Uterus (tissue), 3 donors: ENCODE measurements at regions not wholly inside any gene's neighbourhood (a gene's known extent, or its start where the extent isn't known, plus 50 kb on each side); places are given as distances from the start of the nearest gene placed in this dataset.

ENCODE experiments used
- DNase-seq, 2 donors: peaks; one replicate each; pipeline ENCODE4 v3.0.0-alpha.2; 2019 to 2020
- H3K27ac ChIP-seq, 2 donors: fragments of 200-600 bp; sonication (generic); 1 replicate in 1 of 2; 2 replicates in 1 of 2; pipeline ENCODE4 v1.5.1; 2016 to 2018
- H3K27me3 ChIP-seq, 2 donors: fragments of 200-600 bp; sonication (generic); one replicate each; pipeline ENCODE4 v1.5.1; 2018 to 2019; ENCODE audit warnings: control low read depth in 1 of 2
- H3K36me3 ChIP-seq, 2 donors: fragments of 200-600 bp; sonication (generic); one replicate each; pipeline ENCODE4 v1.5.1; 2019; ENCODE audit warnings: control low read depth in 1 of 2
- H3K4me1 ChIP-seq, 2 donors: fragments of 200-600 bp; sonication (generic); one replicate each; pipeline ENCODE4 v1.5.1; 2018 to 2019; ENCODE audit warnings: control low read depth in 1 of 2
- H3K4me3 ChIP-seq, 2 donors: fragments of 200-600 bp; sonication (generic); 1 replicate in 1 of 2; 2 replicates in 1 of 2; pipeline ENCODE4 v1.5.1; 2018 to 2019; ENCODE audit warnings: mild to moderate bottlenecking in 1 of 2
- H3K9me3 ChIP-seq, 2 donors: fragments of 200-600 bp; sonication (generic); one replicate each; pipeline ENCODE4 v1.5.1; 2019; ENCODE audit warnings: control low read depth in 1 of 2
- CTCF ChIP-seq, 4 experiments: fragments of 200-600 bp in 2 of 4; fragments of 450-650 bp in 2 of 4; sonication (generic) in 2 of 4; IDR thresholded peaks; one replicate each; pipeline ENCODE4 v1.5.1; 2016 to 2019; ENCODE audit warnings: antibody characterized with exemption in 4 of 4, mild to moderate bottlenecking in 2 of 4, moderate library complexity in 1 of 4
- POLR2A ChIP-seq, 2 donors: fragments of 450-650 bp; IDR thresholded peaks; one replicate each; pipeline ENCODE4 v1.6.1; 2016; ENCODE audit warnings: antibody characterized with exemption in 2 of 2, mild to moderate bottlenecking in 1 of 2, moderate library complexity in 1 of 2
- intact Hi-C: fragments of 100-400 bp; cut with DNase I; formaldehyde crosslinking; loops from one replicate; pipeline ENCODE4 v1.15.1; 2023; ENCODE audit warnings: low total_unique reads
- donor health status: DM: yes; HTN: yes; CAD: no.

DNA sequence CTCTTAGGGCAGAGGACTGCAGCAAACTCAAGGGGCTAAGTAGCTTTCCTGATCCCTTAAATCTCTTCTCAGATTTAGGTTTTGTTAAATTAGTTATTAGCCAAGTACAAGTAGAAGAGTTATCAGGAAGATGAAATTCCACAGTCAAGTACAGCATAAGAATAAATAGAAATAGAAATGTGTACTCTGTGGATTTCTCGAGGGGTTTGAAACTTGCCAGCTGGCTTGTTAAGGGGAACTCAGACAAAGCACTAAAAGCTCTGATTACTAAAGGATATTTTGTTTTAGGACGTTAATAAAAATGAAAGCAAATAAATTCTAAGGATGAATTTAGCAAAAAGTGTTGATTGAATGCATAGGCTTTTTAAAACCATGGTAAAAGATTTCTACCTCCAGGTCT is 654.6 kb downstream of the RAPGEF2 start:
- no peaks in the 10 kb centered on the region for H3K27me3 ChIP-seq
- no peaks in the 10 kb centered on the region for H3K4me1 ChIP-seq
- TF ChIP-seq CTCF (IDR thresholded peaks at IDR 0.05) = no peak
- no peak for TF ChIP-seq POLR2A (IDR thresholded peaks at IDR 0.05)
- H3K27ac ChIP-seq = no peak overlapping the region
- no peaks in the 10 kb centered on the region for H3K36me3 ChIP-seq
- no peaks in the 10 kb centered on the region for H3K9me3 ChIP-seq
- intact Hi-C loops = no loop called here
- DNase-seq = no peak
- H3K4me3 ChIP-seq = no peak overlapping the region

GRCh38 chr4:159758061-159758460 is 655.2 kb downstream of the RAPGEF2 start:
- H3K4me1 ChIP-seq = no peaks in the 10 kb centered on the region
- H3K27me3 ChIP-seq = no peaks in the 10 kb centered on the region
- H3K4me3 ChIP-seq = no peak overlapping the region
- DNase-seq = no peak
- intact Hi-C loops = no loop called here
- H3K36me3 ChIP-seq = no peaks in the 10 kb centered on the region
- no peaks in the 10 kb centered on the region for H3K9me3 ChIP-seq
- H3K27ac ChIP-seq = no peak overlapping the region
- TF ChIP-seq CTCF (IDR thresholded peaks at IDR 0.05) (no peak), POLR2A (IDR thresholded peaks at IDR 0.05) (no peak)

DNA sequence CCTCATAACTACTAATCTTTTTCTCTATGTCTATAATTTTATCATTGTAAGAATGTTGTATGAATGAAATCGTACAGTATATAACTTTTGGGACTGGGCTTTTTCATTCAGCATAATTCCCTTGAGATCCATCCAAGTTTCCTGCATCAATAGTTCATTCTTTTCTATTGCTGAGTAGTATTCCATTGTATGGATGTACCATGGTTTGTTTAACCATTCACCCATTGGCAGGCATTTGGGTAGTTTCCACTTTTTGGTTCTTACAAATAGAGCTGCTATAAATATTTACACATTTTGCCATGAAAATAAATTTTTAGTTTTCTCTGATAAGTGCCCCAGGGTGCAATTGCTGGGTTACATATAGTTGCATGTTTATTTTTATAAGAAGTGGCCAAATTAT is 659.8 kb downstream of the RAPGEF2 start:
- intact Hi-C loops = no loop called here

GRCh38 chr4:159764343-159764952 is 661.6 kb downstream of the RAPGEF2 start:
- H3K4me1 ChIP-seq = no peaks in the 10 kb centered on the region
- DNase-seq = no peak
- no peak for TF ChIP-seq POLR2A (IDR thresholded peaks at IDR 0.05)
- TF ChIP-seq CTCF (IDR thresholded peaks at IDR 0.05) = peak in 2 of 4 experiments; percentile 6 to 35
- no peak overlapping the region for H3K27ac ChIP-seq
- intact Hi-C loops = no loop called here
- no peaks in the 10 kb centered on the region for H3K27me3 ChIP-seq
- H3K36me3 ChIP-seq = no peaks in the 10 kb centered on the region
- H3K4me3 ChIP-seq = no peak overlapping the region
- H3K9me3 ChIP-seq = no peaks in the 10 kb centered on the region

More for the DNA sequence above, 659.8 kb downstream of the RAPGEF2 start:
- no peaks in the 10 kb centered on the region for H3K4me1 ChIP-seq
- no peak overlapping the region for H3K4me3 ChIP-seq
- no peak for TF ChIP-seq POLR2A (IDR thresholded peaks at IDR 0.05)
- TF ChIP-seq CTCF (IDR thresholded peaks at IDR 0.05) = no peak
- DNase-seq = no peak
- H3K36me3 ChIP-seq = no peaks in the 10 kb centered on the region
- no peak overlapping the region for H3K27ac ChIP-seq
- no peaks in the 10 kb centered on the region for H3K9me3 ChIP-seq
- no peaks in the 10 kb centered on the region for H3K27me3 ChIP-seq

GRCh38 chr4:159765382-159765781 is 662.5 kb downstream of the RAPGEF2 start:
- no peaks in the 10 kb centered on the region for H3K4me1 ChIP-seq
- H3K27me3 ChIP-seq = no peaks in the 10 kb centered on the region
- H3K27ac ChIP-seq = no peak overlapping the region
- DNase-seq = no peak
- H3K36me3 ChIP-seq = no peaks in the 10 kb centered on the region
- intact Hi-C loops = no loop called here
- no peak for TF ChIP-seq POLR2A (IDR thresholded peaks at IDR 0.05)
- no peak for TF ChIP-seq CTCF (IDR thresholded peaks at IDR 0.05)
- H3K4me3 ChIP-seq = no peak overlapping the region
- no peaks in the 10 kb centered on the region for H3K9me3 ChIP-seq
